Activated CD8-positive, alpha-beta T cell treated with anti-CD3 and anti-CD28 coated beads, Interleukin-2, amount 10 ng/mL, durations not matched to agents 7 days and 5 days (primary cell): ENCODE measurements at regions not wholly inside any gene's neighbourhood (a gene's known extent, or its start where the extent isn't known, plus 50 kb on each side); places are given as distances from the start of the nearest gene placed in this dataset.
"Not testable (repeated sequence)": the region's sequence is repeated elsewhere in the genome, so short reads cannot be mapped to it uniquely, and the experiment has no call there.

Source experiments
- ATAC-seq: fragments of 150-1000 bp; cut with Tn5 transposase; one replicate; pipeline ENCODE4 v1.10.0; 2021; ENCODE audit warnings: moderate library complexity
- CTCF ChIA-PET: fragments of 350-600 bp; sonication (Branson Sonifier 250); formaldehyde crosslinking; loops from one replicate; lab custom pipeline; 2021; ENCODE audit warnings: antibody characterized with exemption; lab: Charles Lee
- POLR2A ChIA-PET: fragments of 350-600 bp; sonication (Branson Sonifier 250); formaldehyde crosslinking; loops from one replicate; lab custom pipeline; 2021; ENCODE audit warnings: antibody characterized with exemption; lab: Charles Lee
- DNase-seq: peaks from one replicate; pipeline ENCODE4 v3.0.0-alpha.2; 2020
- H3K27ac Mint-ChIP-seq: one replicate; pipeline ENCODE4 v1.8.0; 2021; ENCODE audit warnings: mild to moderate bottlenecking, mixed read lengths
- H3K27me3 Mint-ChIP-seq: one replicate; pipeline ENCODE4 v1.8.0; 2021; ENCODE audit warnings: low read depth, mixed read lengths
- H3K36me3 Mint-ChIP-seq: one replicate; pipeline ENCODE4 v1.8.0; 2021; ENCODE audit warnings: low read depth, mixed read lengths
- H3K4me1 Mint-ChIP-seq: one replicate; pipeline ENCODE4 v1.8.0; 2021; ENCODE audit warnings: low read depth, mixed read lengths
- H3K4me3 Mint-ChIP-seq: one replicate; pipeline ENCODE4 v1.8.0; 2021; ENCODE audit warnings: mild to moderate bottlenecking, mixed read lengths
- H3K9me3 Mint-ChIP-seq: one replicate; pipeline ENCODE4 v1.8.0; 2022; ENCODE audit warnings: mixed read lengths; ENCODE audit not compliant: insufficient read depth

GRCh38 chr6:91082311-91082832 is 495.5 kb upstream of the MAP3K7 start:
- no peak for ATAC-seq
- no peak for DNase-seq
- H3K4me3 Mint-ChIP-seq: no peak overlapping the region
- H3K9me3 Mint-ChIP-seq: no peaks in the 10 kb centered on the region
- ChIA-PET POLR2A (no interaction called here), CTCF (interaction anchor here (1.3 to 3.2 kb wide), 2 partner anchors 17 to 141 kb away, joined by 3 to 15 read pairs; no protein-coding TSS in a partner anchor)
- no peaks in the 10 kb centered on the region for H3K4me1 Mint-ChIP-seq
- no peak overlapping the region for H3K27ac Mint-ChIP-seq
- H3K36me3 Mint-ChIP-seq: no peaks in the 10 kb centered on the region
- H3K27me3 Mint-ChIP-seq: no peaks in the 10 kb centered on the region

- DNase-seq (no peak), ATAC-seq (no peak)
- Mint-ChIP-seq H3K27me3 (no peaks in the 10 kb centered on the region), H3K27ac (no peak overlapping the region), H3K36me3 (no peaks in the 10 kb centered on the region), H3K9me3 (no peaks in the 10 kb centered on the region), H3K4me3 (no peak overlapping the region), H3K4me1 (no peaks in the 10 kb centered on the region)
- POLR2A ChIA-PET: no interaction called here
- CTCF ChIA-PET: interaction anchor here (0.6 to 3.2 kb wide), 9 partner anchors 11 to 472 kb away, joined by 3 to 15 read pairs (median 4); no protein-coding TSS in a partner anchor
Measured at GRCh38 chr6:91081452-91082067, 494.7 kb upstream of the MAP3K7 start.

GRCh38 chr6:91080871-91081270 is 494.0 kb upstream of the MAP3K7 start:
- DNase-seq (no peak), ATAC-seq (no peak)
- no peak overlapping the region for H3K4me3 Mint-ChIP-seq
- no peaks in the 10 kb centered on the region for H3K27me3 Mint-ChIP-seq
- CTCF ChIA-PET: interaction anchor here (0.6 to 3.2 kb wide), 7 partner anchors 11 to 471 kb away, joined by 3 to 15 read pairs (median 4); no protein-coding TSS in a partner anchor
- no peaks in the 10 kb centered on the region for H3K9me3 Mint-ChIP-seq
- POLR2A ChIA-PET: no interaction called here
- H3K27ac Mint-ChIP-seq: no peak overlapping the region
- H3K36me3 Mint-ChIP-seq: no peaks in the 10 kb centered on the region
- no peaks in the 10 kb centered on the region for H3K4me1 Mint-ChIP-seq

- Mint-ChIP-seq H3K36me3 (no peaks in the 10 kb centered on the region), H3K27me3 (no peaks in the 10 kb centered on the region), H3K4me1 (no peaks in the 10 kb centered on the region), H3K27ac (no peak overlapping the region), H3K9me3 (no peaks in the 10 kb centered on the region), H3K4me3 (no peak overlapping the region)
- DNase-seq: no peak
- CTCF ChIA-PET: interaction anchor here (1.2 to 3.2 kb wide), 3 partner anchors 21 to 139 kb away, joined by 3 to 15 read pairs (median 7); no protein-coding TSS in a partner anchor
- POLR2A ChIA-PET: no interaction called here
- ATAC-seq: no peak
Measured at GRCh38 chr6:91079969-91080368, 493.1 kb upstream of the MAP3K7 start.

- ChIA-PET POLR2A (no interaction called here), CTCF (no interaction called here)
- DNase-seq (no peak), ATAC-seq (no peak)
- Mint-ChIP-seq H3K27me3 (no peaks in the 10 kb centered on the region), H3K27ac (no peak overlapping the region), H3K36me3 (no peaks in the 10 kb centered on the region), H3K4me1 (no peaks in the 10 kb centered on the region), H3K9me3 (no peaks in the 10 kb centered on the region), H3K4me3 (no peak overlapping the region)
Measured at GRCh38 chr6:91075244-91075976, 488.5 kb upstream of the MAP3K7 start.

GRCh38 chr6:91063362-91063761 is 476.5 kb upstream of the MAP3K7 start:
- ATAC-seq (no peak), DNase-seq (no peak)
- POLR2A ChIA-PET: no interaction called here
- CTCF ChIA-PET: no interaction called here
- H3K9me3 Mint-ChIP-seq: no peaks in the 10 kb centered on the region
- H3K4me3 Mint-ChIP-seq: no peak overlapping the region
- no peaks in the 10 kb centered on the region for H3K36me3 Mint-ChIP-seq
- no peaks in the 10 kb centered on the region for H3K27me3 Mint-ChIP-seq
- no peak overlapping the region for H3K27ac Mint-ChIP-seq
- H3K4me1 Mint-ChIP-seq: no peaks in the 10 kb centered on the region

- no peaks in the 10 kb centered on the region for H3K27me3 Mint-ChIP-seq
- H3K27ac Mint-ChIP-seq: no peak overlapping the region
- ChIA-PET CTCF (no interaction called here), POLR2A (no interaction called here)
- ATAC-seq: no peak
- DNase-seq: no peak
- no peaks in the 10 kb centered on the region for H3K4me1 Mint-ChIP-seq
- H3K4me3 Mint-ChIP-seq: no peak overlapping the region
- no peaks in the 10 kb centered on the region for H3K36me3 Mint-ChIP-seq
- no peaks in the 10 kb centered on the region for H3K9me3 Mint-ChIP-seq
Measured at GRCh38 chr6:91057689-91058088, 470.8 kb upstream of the MAP3K7 start.

- ChIA-PET CTCF (no interaction called here), POLR2A (no interaction called here)
- Mint-ChIP-seq H3K36me3 (no peaks in the 10 kb centered on the region), H3K9me3 (no peaks in the 10 kb centered on the region), H3K27ac (no peak overlapping the region), H3K27me3 (no peaks in the 10 kb centered on the region), H3K4me3 (no peak overlapping the region), H3K4me1 (no peaks in the 10 kb centered on the region)
- DNase-seq (no peak), ATAC-seq (no peak)
Measured at GRCh38 chr6:91055959-91056358, 469.1 kb upstream of the MAP3K7 start.

GRCh38 chr6:91052473-91053450 is 465.9 kb upstream of the MAP3K7 start:
- H3K36me3 Mint-ChIP-seq, POLR2A ChIA-PET, DNase-seq, H3K4me3 Mint-ChIP-seq, H3K4me1 Mint-ChIP-seq, H3K27me3 Mint-ChIP-seq, ATAC-seq, CTCF ChIA-PET, H3K27ac Mint-ChIP-seq, H3K9me3 Mint-ChIP-seq: not testable (repeated sequence)

GRCh38 chr6:91045161-91045560 is 458.3 kb upstream of the MAP3K7 start:
- H3K4me3 Mint-ChIP-seq: no peak overlapping the region
- ChIA-PET CTCF (no interaction called here), POLR2A (no interaction called here)
- no peaks in the 10 kb centered on the region for H3K4me1 Mint-ChIP-seq
- no peak overlapping the region for H3K27ac Mint-ChIP-seq
- no peak for DNase-seq
- no peaks in the 10 kb centered on the region for H3K9me3 Mint-ChIP-seq
- no peaks in the 10 kb centered on the region for H3K36me3 Mint-ChIP-seq
- H3K27me3 Mint-ChIP-seq: no peaks in the 10 kb centered on the region
- ATAC-seq: no peak

- POLR2A ChIA-PET: no interaction called here
- H3K36me3 Mint-ChIP-seq: no peaks in the 10 kb centered on the region
- DNase-seq (no peak), ATAC-seq (no peak)
- H3K4me3 Mint-ChIP-seq: no peak overlapping the region
- H3K27ac Mint-ChIP-seq: no peak overlapping the region
- no peaks in the 10 kb centered on the region for H3K27me3 Mint-ChIP-seq
- H3K4me1 Mint-ChIP-seq: no peaks in the 10 kb centered on the region
- no peaks in the 10 kb centered on the region for H3K9me3 Mint-ChIP-seq
- CTCF ChIA-PET: no interaction called here
Measured at GRCh38 chr6:91043751-91044150, 456.9 kb upstream of the MAP3K7 start.
